ENCODE measurements at regions not wholly inside any gene's neighbourhood (a gene's known extent, or its start where the extent isn't known, plus 50 kb on each side); places are given as distances from the start of the nearest gene placed in this dataset.
"Not testable (repeated sequence)": the region's sequence is repeated elsewhere in the genome, so short reads cannot be mapped to it uniquely, and the experiment has no call there.

DNA sequence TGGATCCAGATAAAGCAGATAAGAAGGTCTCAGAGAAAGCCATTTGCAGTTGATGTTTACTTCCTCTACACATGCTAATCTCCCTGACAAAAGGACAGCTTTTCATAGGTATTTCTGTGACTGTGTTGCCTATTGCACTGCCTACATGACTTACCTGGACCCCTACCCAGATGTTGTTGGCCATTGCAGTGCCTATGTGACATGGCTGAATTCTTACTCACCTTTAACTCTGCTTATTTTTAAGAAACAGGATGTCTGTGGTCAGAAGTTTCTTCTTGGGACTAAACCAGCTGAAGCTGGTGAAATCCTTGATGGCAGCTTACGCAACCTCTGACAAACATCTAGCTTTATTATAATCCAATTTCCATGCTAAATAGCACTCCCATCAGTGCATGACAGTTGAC is 50.7 kb downstream of the PPIAL4D start:
- DNase-seq (ENCODE audit: low read depth in 2 of 2) = not testable (repeated sequence)

DNA sequence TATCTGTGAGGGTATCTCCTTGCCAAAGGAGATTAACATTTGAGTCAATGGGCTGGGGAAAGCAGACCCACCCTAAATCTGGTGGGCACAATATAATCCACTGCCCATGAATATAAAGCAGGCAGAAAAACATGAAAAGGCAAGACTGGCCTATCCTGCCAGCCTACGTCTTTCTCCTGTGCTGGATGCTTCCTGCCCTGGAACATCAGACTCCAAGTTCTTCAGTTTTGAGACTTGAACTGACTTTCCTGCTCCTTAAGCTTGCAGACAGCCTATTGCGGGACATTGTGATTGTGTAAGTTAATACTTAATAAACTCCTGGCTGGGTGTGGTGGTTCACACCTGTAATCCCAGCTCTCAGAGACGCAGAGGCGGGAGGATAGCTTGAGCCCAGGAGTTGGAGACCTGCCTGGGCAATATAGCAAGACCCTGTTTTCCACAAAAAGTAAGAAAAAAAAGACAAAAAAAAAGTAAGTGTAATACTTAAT is 52.4 kb downstream of the PPIAL4D start:
- DNase-seq (ENCODE audit: low read depth in 2 of 2) = not testable (repeated sequence)

DNA sequence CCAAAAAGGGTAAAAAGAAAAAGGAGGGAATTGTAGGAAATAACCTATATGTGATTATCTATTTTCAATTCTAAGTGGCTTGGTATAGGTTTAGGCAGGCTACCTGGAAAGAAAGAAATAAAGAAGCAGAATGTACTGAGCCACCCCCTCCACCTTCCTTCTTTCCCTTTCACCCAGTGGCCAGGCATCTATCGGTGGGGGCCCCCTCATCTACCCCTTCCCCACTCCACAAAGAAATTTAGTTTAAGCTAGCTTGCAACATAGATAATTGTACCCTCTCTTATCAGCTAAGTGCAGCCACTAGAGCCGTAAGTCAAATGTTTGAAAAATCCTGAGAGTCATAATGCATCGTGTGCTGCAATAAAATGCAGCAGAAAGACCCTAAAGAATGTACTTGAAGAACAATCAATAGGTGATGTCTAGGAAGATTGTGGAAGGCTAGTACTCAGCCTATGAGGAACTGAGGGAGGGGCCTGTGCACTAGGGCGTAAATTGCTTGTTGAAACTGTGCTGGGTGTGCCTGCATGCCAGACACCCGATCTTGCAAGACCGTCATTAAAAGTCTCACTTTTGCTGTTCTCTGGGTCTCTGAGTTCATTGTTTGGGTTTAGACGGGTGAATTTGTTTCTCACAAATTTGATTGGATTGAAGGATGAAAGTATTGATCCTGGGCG is 53.0 kb downstream of the PPIAL4D start:
- not testable (repeated sequence) for DNase-seq (ENCODE audit: low read depth in 2 of 2)

DNA sequence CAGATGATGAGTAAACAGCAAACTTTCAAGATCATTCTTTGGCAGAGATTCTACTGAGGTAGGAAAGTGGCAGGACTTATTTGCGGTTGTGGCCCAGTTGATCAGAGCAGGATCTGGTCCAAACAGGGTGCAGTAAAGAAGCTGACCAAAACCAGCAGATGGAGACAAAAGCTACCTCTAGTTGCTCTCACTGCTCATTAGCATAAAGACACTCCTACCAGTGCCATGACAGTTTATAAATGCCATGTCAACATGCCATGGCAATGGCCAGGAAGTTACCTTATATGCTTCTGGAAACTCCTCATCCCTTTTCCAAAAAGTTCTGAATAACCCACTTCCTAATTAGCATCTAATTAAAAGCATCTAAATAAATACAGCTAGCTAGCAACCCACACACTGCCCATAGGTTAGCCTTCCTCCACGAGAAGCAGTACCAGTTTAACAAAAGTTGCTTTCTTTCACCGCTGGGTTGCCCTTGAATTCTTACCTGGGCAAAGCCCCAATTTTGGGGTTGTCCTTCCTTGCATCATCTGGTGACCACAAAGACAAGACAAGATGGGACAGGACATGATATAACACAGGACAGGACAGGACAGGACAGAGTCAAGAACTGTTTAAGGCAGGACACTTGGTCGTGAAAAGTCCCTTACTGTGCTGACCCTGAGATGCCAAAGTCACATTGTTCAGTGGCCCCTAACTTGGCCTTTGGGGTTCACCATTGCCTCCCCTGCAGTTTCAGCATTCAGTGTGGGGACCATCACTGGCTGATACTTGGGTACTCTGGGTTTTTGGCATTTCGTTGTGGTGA is 59.2 kb downstream of the PPIAL4D start:
- not testable (repeated sequence) for DNase-seq (ENCODE audit: low read depth in 2 of 2)

DNA sequence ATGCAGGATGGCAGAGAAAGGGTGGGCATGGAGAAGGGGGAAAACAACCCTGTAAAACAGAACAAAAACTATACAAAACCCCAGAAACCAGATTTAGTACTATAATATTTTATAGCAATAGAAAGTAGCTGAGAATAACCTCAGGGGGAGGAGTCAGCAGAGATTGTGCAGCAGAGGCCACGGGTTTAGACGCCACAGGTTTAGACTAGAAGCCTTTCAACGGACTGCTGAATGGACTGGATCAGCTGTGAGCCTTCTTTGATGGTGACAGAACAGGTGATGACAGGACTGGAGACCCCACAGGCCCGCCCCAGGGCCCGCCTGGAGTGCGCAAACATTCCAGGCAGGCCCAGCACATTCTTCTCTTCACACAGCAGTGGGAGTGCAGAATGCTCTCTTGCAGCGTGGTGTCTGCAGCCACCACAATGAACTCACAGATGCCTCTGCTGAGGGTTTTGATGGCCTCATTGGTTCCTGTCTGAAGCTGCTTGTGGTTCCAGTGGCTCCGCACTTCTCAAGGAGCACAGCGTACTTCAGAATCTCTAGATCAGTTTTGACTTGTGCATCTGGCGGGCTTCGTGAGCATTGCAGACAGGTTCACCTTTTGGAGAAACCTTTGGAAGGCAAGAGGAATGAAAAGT is 65.6 kb downstream of the PPIAL4D start:
- DNase-seq (ENCODE audit: low read depth in 2 of 2) = peak in 1 of 2 donors; percentile 11

DNA sequence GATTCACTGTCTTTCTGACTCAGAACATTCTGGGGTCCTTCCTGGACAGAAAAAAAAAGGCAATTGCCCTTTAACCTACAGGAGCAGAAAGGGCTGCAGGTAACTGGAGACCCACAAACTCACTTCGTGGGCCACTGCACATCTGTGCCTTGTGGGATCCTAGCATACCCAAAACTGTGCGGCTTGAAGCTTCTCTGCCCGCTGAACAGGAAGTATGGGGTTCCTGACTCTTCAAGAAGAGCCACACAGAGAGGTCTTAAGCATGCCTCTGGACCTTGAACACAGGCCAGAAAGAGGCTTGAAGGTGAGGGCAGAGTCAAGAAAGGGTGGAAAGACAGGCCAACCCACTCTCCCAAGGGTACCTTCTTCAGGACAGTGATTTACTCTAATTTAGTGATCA is 67.6 kb downstream of the PPIAL4D start:
- DNase-seq (ENCODE audit: low read depth in 2 of 2) = not testable (repeated sequence)

DNA sequence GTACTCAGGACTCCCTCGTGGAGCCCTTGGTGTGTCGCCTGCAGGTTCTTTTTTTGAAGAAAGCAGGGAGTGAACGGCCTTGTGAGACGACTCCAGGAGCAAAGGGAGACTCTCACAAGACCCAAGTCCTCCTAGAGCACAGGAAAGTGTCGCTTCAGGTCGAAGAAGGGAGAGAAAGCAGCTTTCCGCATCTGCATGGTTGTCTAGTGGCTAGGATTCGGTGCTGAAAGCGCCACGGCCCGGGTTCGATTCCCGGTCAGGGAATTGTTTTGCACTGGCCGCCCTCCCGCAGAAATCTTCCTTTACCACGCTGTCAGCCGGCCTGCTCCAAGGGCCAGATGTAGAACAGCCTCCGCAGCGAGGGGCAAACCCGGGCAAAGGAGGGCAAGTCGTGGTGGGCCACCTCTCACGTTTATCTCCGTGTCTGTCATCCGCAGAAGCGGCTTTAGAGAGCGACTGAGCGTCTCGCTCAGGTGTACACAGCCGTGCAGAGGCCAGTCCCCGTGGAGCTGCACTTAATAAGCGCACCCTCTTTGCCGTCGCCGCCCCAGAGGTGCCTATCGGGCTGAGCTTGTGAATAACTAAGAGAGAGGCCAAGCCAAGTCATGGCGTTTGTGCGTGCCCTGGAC is 72.6 kb downstream of the FAM72D start:
- not testable (repeated sequence) for DNase-seq (ENCODE audit: low read depth in 2 of 2)

DNA sequence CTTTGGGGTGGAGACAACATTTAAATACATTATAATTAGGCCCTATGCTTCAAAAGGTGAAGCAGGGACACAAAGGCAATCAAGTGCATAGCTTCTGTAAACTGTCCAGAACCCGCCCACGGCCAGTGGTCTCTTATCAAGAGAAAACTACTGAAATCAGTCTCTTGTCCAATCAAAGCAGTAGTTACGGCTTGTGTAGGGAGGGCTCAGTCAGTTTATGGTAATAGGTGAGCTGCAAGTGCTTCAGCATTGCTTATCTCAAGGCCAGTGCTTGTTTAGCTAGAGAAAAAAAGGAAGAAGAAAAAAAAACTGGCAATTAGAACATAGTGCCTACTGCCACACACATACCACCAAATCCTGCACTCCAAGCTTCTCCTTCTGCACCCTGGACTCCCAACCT is 68.6 kb downstream of the FAM72D start:
- not testable (repeated sequence) for DNase-seq (ENCODE audit: low read depth in 2 of 2)

Measured in stimulated activated CD8-positive, alpha-beta memory T cell treated with anti-CD3 and anti-CD28 coated beads, Interleukin-2, amount 100 ng/mL, for 48 hours (primary cell).